ENCODE measurements at regions not wholly inside any gene's neighbourhood (a gene's known extent, or its start where the extent isn't known, plus 50 kb on each side); places are given as distances from the start of the nearest gene placed in this dataset.

DNA sequence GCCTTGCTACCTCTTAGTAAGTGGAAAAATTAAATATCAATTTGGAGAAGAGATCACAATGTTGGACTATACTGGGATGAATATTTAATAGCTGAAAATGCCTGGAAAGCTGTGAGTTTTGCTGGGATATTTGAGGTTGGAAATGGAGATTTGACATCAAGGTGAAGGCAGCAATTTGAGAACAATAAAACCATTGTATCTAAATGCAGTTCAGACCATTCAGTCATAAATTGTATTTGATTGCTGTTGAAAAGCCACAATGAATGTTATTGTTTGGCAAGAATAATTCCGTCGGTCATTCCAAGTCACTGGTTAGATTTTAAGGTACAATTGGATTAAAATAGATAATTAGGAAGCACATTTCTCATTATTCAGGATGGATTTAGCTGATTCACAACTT lies 325.6 kb downstream of the HRH4 start:
- DNase-seq: no peak

DNA sequence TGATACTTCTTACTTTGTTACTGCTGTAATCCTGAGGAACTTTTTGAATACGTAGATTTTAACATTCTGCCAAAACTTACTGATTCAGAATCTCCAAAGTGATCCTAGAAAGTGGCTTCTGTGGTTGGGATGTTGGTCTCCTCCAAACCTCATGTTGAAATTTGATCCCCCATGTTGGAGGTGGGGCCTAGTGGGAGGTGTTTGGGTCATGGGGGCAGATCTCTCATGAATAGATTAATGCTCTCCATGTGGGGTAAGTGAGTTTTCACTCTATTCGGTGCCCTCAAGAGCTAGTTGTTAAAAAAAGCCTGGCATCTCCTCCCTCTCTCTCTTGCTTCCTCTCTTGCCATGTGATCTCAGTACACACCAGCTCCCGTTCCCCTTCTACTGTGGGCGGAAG lies 329.9 kb downstream of the HRH4 start:
- no peak for DNase-seq

- DNase-seq: no peak
These were observed 331.5 kb downstream of the HRH4 start for GRCh38 chr18:24791751-24792545.

- DNase-seq: no peak
These were observed 333.3 kb downstream of the HRH4 start for GRCh38 chr18:24793742-24794141.

DNA sequence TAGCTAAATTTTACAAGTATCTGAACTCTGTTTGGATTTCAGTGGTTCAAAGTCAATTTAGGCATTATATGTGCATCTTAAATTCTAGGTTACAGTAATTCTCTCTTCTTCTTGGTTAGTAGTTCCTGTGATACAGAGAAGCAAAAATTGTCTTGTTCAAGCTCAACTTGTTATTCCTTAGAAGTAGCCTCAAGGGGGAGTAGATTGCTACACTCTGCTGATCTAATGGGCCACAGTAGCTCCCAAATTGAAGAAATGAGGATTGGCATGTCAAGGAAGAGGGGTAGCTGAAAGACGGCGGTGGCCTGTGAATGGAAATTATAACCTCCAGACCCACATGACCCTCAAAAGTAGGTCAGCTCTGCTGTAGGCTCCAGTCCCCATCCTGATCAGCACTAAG lies 334.7 kb downstream of the HRH4 start:
- no peak for DNase-seq

- DNase-seq: no peak
These were observed 337.5 kb downstream of the HRH4 start for GRCh38 chr18:24797981-24798380.

- DNase-seq: no peak
These were observed 338.7 kb downstream of the HRH4 start for GRCh38 chr18:24799176-24799575.

DNA sequence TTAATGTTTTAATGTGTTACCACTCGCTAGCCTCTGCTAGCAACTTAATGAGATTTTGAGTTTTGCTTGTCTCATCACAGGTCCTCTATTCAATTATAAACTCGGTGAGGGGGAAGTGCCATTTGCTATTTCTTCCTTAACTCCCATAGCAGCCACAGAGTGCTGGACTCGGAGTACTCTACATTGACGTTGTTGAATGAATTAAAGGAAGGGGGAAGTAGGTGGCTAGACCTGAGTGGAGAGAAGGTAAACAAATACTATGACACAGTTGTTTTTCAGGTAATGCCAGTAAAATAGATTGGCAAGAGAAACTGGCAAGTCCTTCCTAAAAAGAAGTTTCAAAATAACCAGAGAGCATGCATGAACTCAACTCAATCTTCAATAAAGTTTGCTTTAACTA lies 339.3 kb downstream of the HRH4 start:
- no peak for DNase-seq

GRCh38 chr18:24801001-24801400 lies 340.6 kb downstream of the HRH4 start:
- no peak for DNase-seq

- DNase-seq: no peak
These were observed 342.0 kb downstream of the HRH4 start for GRCh38 chr18:24802456-24802855.

DNA sequence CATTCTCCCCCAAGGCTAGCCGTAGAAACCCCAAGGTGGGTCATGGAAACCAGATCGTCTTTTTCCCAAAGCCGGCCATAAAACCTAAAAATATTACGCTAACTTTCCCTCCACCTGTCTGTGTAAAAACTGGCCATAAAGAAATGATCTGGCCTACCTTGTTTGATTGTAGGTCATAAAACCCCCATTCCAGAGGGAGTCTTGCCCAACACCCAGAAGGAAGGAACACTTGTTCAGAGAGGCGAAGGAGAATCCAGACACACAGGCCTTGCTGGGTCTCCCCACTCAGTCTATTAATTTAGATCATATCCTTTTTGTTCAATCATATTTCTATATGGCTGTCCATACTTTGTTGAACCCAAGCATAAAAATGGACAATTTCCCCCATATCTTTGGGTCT lies 344.7 kb downstream of the HRH4 start:
- DNase-seq: no peak

- peak; percentile 51 for DNase-seq
These were observed 348.9 kb downstream of the HRH4 start for GRCh38 chr18:24809173-24809950.

DNA sequence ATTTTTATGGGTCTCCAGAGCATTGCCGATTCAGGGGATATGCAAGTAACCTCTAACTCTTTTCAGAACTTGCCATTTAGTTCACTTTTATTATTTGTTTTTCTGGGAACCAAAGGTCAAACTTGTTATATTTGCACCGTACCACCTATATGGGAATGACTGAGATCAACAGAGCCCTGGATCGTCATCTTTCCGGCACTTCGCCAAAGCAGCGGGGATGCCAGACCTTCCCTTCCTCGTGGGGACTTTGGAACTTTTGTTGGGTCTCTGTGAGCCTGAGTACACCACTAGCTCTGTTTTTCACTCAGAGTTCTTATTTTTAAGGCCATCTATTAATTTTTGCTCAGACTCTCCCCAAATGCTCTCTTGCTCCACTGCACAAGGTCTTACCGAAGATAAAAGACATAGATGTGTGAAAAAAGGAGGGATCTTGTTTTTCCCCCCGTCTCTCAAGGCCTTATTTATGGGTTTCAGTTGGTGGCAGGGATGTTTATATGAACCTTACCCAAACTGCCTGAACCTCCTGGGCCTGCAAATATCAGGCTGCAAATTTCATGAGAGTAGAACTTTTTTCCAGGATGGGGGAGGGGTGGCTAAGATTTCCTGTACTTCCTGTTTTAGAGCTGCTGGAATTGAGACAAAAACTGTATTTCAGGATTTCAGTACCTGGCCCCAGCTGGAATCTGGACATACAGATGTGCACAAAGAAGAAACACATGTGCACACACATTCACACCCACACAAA lies 350.3 kb downstream of the HRH4 start:
- peak; percentile 42 for DNase-seq

DNA sequence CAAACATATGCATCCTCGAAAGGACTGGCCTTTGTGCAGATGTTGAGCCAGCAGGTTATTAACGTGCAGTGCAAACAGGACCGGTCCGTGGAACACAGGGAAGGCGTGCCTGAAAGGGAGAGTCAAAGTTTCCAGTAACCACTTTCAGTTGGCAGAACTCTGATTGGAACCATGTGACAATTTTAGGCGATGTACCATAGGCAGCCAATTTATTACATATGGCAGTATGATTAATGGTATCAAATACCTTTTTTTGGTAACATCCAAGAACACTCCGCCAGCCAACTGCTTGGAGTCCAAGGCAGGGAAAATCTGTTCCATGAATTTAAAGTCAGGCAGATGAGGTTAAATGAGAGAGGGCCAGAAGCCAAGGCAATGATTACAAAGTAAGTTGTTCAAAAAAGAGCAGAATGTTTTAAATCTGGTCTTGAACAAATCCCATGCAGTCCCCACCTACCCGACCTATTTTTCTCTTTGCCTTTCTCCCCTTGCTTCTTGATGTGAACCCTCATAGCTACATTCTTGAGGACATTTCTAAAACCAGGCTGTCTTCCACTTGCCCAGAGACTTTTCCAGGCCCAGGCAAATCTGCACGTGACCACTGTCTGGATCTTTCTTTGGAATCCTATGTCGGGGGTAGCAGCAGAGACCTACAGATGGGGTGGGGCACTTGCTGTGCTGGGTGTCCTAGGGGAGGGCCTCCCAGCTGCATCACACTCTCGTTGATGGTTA lies 351.7 kb downstream of the HRH4 start:
- DNase-seq: no peak

GRCh38 chr18:24814521-24814920 lies 354.1 kb downstream of the HRH4 start:
- DNase-seq: no peak

DNA sequence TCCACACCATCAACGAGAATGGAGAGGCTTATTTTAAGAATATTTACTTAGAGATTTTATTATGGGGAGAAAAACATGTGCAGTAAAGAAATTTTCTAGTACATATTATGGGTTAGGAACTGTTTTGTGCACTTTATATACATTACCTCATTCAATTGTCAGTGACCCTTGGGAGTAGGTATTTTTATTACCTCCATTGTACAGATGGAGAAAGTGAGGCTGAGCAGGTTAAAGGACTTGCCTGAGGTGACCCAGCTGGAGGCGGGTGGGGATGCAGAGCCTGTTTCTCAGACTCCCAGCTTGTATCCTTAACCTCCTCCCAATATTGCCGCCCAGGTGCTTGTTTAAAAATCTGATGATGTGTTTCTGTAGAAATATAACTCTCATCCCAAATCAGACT lies 356.7 kb downstream of the HRH4 start:
- DNase-seq: no peak

GRCh38 chr18:24817587-24818371 lies 357.3 kb downstream of the HRH4 start:
- DNase-seq: no peak

- peak; percentile 14 for DNase-seq
These were observed 358.0 kb downstream of the HRH4 start for GRCh38 chr18:24818441-24818840.

DNA sequence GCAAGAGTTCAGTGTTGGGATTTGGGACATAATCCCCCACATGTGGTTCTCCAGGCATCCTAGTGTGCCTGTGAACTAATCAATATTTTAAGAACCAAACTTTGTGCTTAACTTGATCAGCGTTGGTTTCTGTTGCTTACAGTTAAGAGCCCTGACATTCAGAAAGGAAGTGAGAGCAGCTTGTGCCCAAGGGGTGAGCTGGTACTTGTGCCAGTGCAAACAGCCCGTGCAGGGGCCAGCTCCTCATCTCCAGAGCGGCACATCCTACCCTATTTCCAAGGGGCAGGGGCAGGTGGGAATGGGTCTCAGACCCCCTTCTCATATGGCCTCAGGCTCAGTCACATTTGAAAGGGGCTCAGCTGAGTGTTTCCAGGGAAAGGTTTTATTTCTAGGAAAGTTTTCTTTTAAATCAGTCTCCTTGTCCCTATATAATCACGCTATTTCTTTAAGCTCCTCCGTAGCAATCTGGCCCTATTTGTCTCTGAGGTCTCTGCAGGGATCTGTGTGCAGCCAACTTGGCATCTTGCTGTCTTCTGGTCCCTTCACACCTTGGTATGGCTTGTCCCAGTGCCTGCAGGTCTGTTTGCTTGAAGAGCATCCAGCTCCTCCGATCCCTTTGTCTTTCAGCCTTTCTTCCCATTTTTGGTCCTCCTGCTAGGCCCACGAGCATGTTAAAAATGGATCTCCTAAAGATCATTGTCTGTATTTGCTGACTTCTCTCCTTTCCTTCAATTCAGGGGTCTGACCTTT lies 358.9 kb downstream of the HRH4 start:
- DNase-seq: no peak

DNA sequence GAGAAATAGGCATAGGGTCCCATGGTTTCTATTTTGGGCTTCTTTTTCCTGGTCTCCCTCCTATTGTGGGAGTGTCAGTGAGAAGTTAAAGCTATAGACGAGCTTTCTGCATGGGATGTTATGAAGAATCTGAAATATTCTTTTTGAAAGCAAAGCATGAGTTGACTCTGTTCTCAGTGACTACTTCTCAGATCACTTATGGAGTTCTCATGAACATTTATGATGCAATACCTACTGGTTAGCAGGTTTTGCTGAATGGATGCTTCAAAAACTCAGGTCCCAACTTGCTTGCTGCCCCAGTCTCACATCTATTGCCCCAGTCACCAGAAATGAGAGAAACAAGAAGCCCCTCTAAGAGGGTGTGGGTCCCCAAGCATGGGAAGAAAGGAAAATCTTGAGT lies 365.0 kb downstream of the HRH4 start:
- no peak for DNase-seq

All from renal pelvis (tissue), 1 donor.